ENCODE measurements at regions not wholly inside any gene's neighbourhood (a gene's known extent, or its start where the extent isn't known, plus 50 kb on each side); places are given as distances from the start of the nearest gene placed in this dataset.

- peak in 1 of 2 experiments; percentile 66; a peak in 2 of 4 replicates for TF ChIP-seq MAZ (CRISPR knock-in tag; conservative IDR thresholded peaks at IDR 0.05 in 1 of 2, IDR thresholded peaks at IDR 0.05 in 1 of 2)
- TF ChIP-seq ZNF354B (CRISPR knock-in tag; IDR thresholded peaks at IDR 0.05), result no peak
- peak in 1 of 2 experiments; percentile 32; a peak in 1 of 4 replicates for TF ChIP-seq HDAC1 (IDR thresholded peaks at IDR 0.05)
- peak; percentile 78; the same call in 1 of the 2 replicates for TF ChIP-seq ZBTB9 (CRISPR knock-in tag; IDR thresholded peaks at IDR 0.05)
- TF ChIP-seq ETV5 (CRISPR knock-in tag; IDR thresholded peaks at IDR 0.05; ENCODE audit: low read depth), result 0 out of 2 replicates have a peak, but pooled peaks have one; percentile 34
- TF ChIP-seq RAD21 (CRISPR knock-in tag; conservative IDR thresholded peaks at IDR 0.05 in 1 of 2, IDR thresholded peaks at IDR 0.05 in 1 of 2), result no peak
- TF ChIP-seq PHF8 (IDR thresholded peaks at IDR 0.05; ENCODE audit: borderline replicate concordance, low read length), result peak; percentile 49; the same call in 1 of the 2 replicates
- TF ChIP-seq CBX8 (IDR thresholded peaks at IDR 0.05; ENCODE audit: borderline replicate concordance, extremely low read depth, low read depth, low read length, poor library complexity, severe bottlenecking), result no peak
- TF ChIP-seq GABPA (tag; conservative IDR thresholded peaks at IDR 0.05; ENCODE audit: low read depth), result peak; percentile 22; the same call in 1 of the 2 replicates
- TF ChIP-seq HNRNPK (IDR thresholded peaks at IDR 0.05; ENCODE audit: low read depth, low read length, poor library complexity, severe bottlenecking), result no peak
- TF ChIP-seq NRF1 (conservative IDR thresholded peaks at IDR 0.05 in 1 of 2, IDR thresholded peaks at IDR 0.05 in 1 of 2), result peak in 1 of 2 experiments; percentile 12; a peak in 2 of 4 replicates
- 0 out of 2 replicates have a peak, but pooled peaks have one; percentile 38 for TF ChIP-seq MTA3 (IDR thresholded peaks at IDR 0.05; ENCODE audit: borderline replicate concordance)
- TF ChIP-seq CCNT2 (IDR thresholded peaks at IDR 0.05; ENCODE audit: borderline replicate concordance, extremely low read depth, insufficient read length, low read depth, low read length), result no peak
- peak; percentile 34; the same call in 1 of the 2 replicates for TF ChIP-seq CTBP1 (IDR thresholded peaks at IDR 0.05; ENCODE audit: borderline replicate concordance)
- no peak for TF ChIP-seq ZNF347 (CRISPR knock-in tag; IDR thresholded peaks at IDR 0.05; ENCODE audit: low read depth)
- TF ChIP-seq CBX2 (IDR thresholded peaks at IDR 0.05; ENCODE audit: insufficient read depth, low read length, poor library complexity, severe bottlenecking), result no peak
- TF ChIP-seq POLR2G (IDR thresholded peaks at IDR 0.05; ENCODE audit: low read depth, low read length), result peak; percentile 52
- no peak for TF ChIP-seq FOXK1 (CRISPR knock-in tag; IDR thresholded peaks at IDR 0.05; ENCODE audit: borderline replicate concordance)
- TF ChIP-seq, protein P1, sequence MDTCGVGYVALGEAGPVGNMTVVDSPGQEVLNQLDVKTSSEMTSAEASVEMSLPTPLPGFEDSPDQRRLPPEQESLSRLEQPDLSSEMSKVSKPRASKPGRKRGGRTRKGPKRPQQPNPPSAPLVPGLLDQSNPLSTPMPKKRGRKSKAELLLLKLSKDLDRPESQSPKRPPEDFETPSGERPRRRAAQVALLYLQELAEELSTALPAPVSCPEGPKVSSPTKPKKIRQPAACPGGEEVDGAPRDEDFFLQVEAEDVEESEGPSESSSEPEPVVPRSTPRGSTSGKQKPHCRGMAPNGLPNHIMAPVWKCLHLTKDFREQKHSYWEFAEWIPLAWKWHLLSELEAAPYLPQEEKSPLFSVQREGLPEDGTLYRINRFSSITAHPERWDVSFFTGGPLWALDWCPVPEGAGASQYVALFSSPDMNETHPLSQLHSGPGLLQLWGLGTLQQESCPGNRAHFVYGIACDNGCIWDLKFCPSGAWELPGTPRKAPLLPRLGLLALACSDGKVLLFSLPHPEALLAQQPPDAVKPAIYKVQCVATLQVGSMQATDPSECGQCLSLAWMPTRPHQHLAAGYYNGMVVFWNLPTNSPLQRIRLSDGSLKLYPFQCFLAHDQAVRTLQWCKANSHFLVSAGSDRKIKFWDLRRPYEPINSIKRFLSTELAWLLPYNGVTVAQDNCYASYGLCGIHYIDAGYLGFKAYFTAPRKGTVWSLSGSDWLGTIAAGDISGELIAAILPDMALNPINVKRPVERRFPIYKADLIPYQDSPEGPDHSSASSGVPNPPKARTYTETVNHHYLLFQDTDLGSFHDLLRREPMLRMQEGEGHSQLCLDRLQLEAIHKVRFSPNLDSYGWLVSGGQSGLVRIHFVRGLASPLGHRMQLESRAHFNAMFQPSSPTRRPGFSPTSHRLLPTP (IDR thresholded peaks at IDR 0.05; ENCODE audit: borderline replicate concordance, extremely low read depth, insufficient read length), result peak; percentile 32
Measured at GRCh38 chr4:1519787-1520661, 113.8 kb upstream of the NKX1-1 start (continued).

All from K562 (cell line).